Vagina (tissue), 2 donors: ENCODE measurements at regions not wholly inside any gene's neighbourhood (a gene's known extent, or its start where the extent isn't known, plus 50 kb on each side); places are given as distances from the start of the nearest gene placed in this dataset.

ENCODE experiments used
- DNase-seq, 2 donors: peaks; one replicate each; pipeline ENCODE4 v3.0.0-alpha.2; 2017; ENCODE audit errors: extremely low spot score in 2 of 2
- H3K27ac ChIP-seq: fragments of 200-600 bp; sonication (generic); one replicate; pipeline ENCODE4 v1.5.1; 2019
- H3K27me3 ChIP-seq: fragments of 200-600 bp; sonication (generic); one replicate; pipeline ENCODE4 v1.5.1; 2019
- H3K36me3 ChIP-seq, 2 donors: fragments of 200-600 bp; sonication (generic); one replicate each; pipeline ENCODE4 v1.5.1; 2017 to 2019
- H3K4me1 ChIP-seq: fragments of 200-600 bp; sonication (generic); one replicate; pipeline ENCODE4 v1.5.1; 2019
- H3K4me3 ChIP-seq, 2 donors: fragments of 200-600 bp; sonication (generic); 1 replicate in 1 of 2; 2 replicates in 1 of 2; pipeline ENCODE4 v1.5.1; 2016 to 2019
- H3K9me3 ChIP-seq: fragments of 200-600 bp; sonication (generic); one replicate; pipeline ENCODE4 v1.5.1; 2019
- CTCF ChIP-seq, 3 experiments: fragments of 450-650 bp in 2 of 3; fragments of 200-600 bp in 1 of 3; sonication (generic) in 1 of 3; IDR thresholded peaks; one replicate each; pipeline ENCODE4 v1.5.1; 2017 to 2019; ENCODE audit warnings: antibody characterized with exemption in 3 of 3, mild to moderate bottlenecking in 2 of 3, moderate library complexity in 2 of 3
- POLR2A ChIP-seq, 2 donors: fragments of 450-650 bp; IDR thresholded peaks; one replicate each; pipeline ENCODE4 v1.6.1; 2017; ENCODE audit warnings: antibody characterized with exemption in 2 of 2, mild to moderate bottlenecking in 2 of 2, moderate library complexity in 2 of 2
- POLR2AphosphoS5 ChIP-seq, 2 donors: sonication (generic); formaldehyde crosslinking; IDR thresholded peaks; one replicate each; pipeline ENCODE4 v1.9.0; 2017; ENCODE audit warnings: antibody characterized with exemption in 2 of 2, mild to moderate bottlenecking in 2 of 2, low read depth in 1 of 2; ENCODE audit not compliant: insufficient read depth in 1 of 2
- intact Hi-C: fragments of 100-400 bp; cut with DNase I; formaldehyde crosslinking; loops from one replicate; pipeline ENCODE4 v1.15.1; 2023

- Histone ChIP-seq H3K36me3 (no peaks in the 10 kb centered on the region), H3K4me3 (no peak overlapping the region), H3K4me1 (no peaks in the 10 kb centered on the region), H3K9me3 (no peaks in the 10 kb centered on the region), H3K27me3 (no peaks in the 10 kb centered on the region), H3K27ac (no peak overlapping the region)
- intact Hi-C loops: no loop called here
- no peak for DNase-seq
- no peak for TF ChIP-seq POLR2A (IDR thresholded peaks at IDR 0.05)
- TF ChIP-seq CTCF (IDR thresholded peaks at IDR 0.05): no peak
- TF ChIP-seq POLR2AphosphoS5 (IDR thresholded peaks at IDR 0.05; ENCODE audit: insufficient read depth in 1 of 2, low read depth in 1 of 2): no peak
Observed at GRCh38 chr18:44286049-44286448, 394.6 kb upstream of the SETBP1 start.

DNA sequence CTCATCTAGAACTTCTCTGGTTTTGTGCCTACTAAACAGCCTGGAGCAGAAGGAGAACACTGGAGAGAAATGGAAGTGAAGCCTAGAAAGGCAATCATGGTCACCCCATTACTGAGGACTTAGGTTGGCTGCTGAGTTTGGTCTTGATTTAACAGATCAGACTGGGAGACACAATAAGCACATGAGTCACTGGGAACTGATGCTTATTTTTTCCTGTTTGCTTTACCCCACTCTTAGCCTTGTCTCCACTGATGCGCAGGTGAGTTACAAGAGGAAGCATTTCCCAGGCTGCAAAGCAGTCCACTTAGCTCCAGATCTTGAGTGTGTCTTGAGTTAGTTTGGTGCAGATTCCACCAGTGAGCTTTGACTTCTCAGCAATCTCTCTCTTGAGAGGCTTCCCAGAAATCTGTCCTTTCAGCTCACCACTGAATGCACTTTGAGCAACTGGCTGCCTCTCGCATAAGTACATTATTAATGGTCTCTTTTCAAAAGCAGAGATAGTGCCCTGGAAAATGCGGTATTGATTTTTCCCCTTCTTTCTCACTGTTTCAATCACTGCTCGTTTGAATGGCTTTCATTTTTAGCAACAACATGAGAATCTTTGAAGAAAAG lies 390.2 kb upstream of the SETBP1 start:
- intact Hi-C loops: no loop called here
- Histone ChIP-seq H3K9me3 (no peaks in the 10 kb centered on the region), H3K27ac (no peak overlapping the region), H3K4me3 (no peak overlapping the region), H3K27me3 (no peaks in the 10 kb centered on the region), H3K36me3 (no peaks in the 10 kb centered on the region), H3K4me1 (no peaks in the 10 kb centered on the region)
- DNase-seq: no peak
- no peak for TF ChIP-seq CTCF (IDR thresholded peaks at IDR 0.05)
- TF ChIP-seq POLR2A (IDR thresholded peaks at IDR 0.05): no peak
- TF ChIP-seq POLR2AphosphoS5 (IDR thresholded peaks at IDR 0.05; ENCODE audit: insufficient read depth in 1 of 2, low read depth in 1 of 2): no peak

GRCh38 chr18:44298566-44298965 lies 382.1 kb upstream of the SETBP1 start:
- Histone ChIP-seq H3K27ac (no peak overlapping the region), H3K9me3 (no peaks in the 10 kb centered on the region), H3K4me1 (no peaks in the 10 kb centered on the region), H3K27me3 (no peaks in the 10 kb centered on the region), H3K36me3 (no peaks in the 10 kb centered on the region), H3K4me3 (no peak overlapping the region)
- no peak for DNase-seq
- TF ChIP-seq CTCF (IDR thresholded peaks at IDR 0.05) (no peak), POLR2AphosphoS5 (IDR thresholded peaks at IDR 0.05; ENCODE audit: insufficient read depth in 1 of 2, low read depth in 1 of 2) (no peak), POLR2A (IDR thresholded peaks at IDR 0.05) (no peak)
- intact Hi-C loops: no loop called here

DNA sequence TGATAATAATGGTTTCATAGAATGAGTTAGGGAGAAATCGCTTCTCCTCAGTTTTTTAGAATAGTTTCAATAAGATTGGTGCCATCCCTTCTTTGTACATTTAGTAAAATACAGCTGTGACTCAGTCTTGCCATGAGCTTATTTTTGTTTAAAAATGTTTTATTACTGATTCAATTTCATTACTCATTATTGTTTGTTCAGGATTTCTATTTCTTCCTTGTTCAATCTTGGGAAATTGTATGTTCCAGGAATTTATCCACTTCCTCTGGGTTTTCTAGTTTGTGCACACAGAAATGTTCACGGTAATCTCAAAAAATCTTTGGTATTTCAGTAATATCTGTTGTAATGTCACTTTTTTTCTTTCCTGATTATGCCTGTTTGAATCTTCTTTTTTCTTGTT lies 371.5 kb upstream of the SETBP1 start:
- intact Hi-C loops: no loop called here
- Histone ChIP-seq H3K27ac (no peak overlapping the region), H3K4me1 (no peaks in the 10 kb centered on the region), H3K4me3 (no peak overlapping the region), H3K27me3 (no peaks in the 10 kb centered on the region), H3K9me3 (no peaks in the 10 kb centered on the region), H3K36me3 (no peaks in the 10 kb centered on the region)
- no peak for DNase-seq
- TF ChIP-seq POLR2A (IDR thresholded peaks at IDR 0.05): no peak
- no peak for TF ChIP-seq POLR2AphosphoS5 (IDR thresholded peaks at IDR 0.05; ENCODE audit: insufficient read depth in 1 of 2, low read depth in 1 of 2)

- no peaks in the 10 kb centered on the region for H3K4me1 ChIP-seq
- no peaks in the 10 kb centered on the region for H3K9me3 ChIP-seq
- no peak overlapping the region for H3K27ac ChIP-seq
- no peak overlapping the region for H3K4me3 ChIP-seq
- no peak for TF ChIP-seq POLR2A (IDR thresholded peaks at IDR 0.05)
- no peak for TF ChIP-seq POLR2AphosphoS5 (IDR thresholded peaks at IDR 0.05; ENCODE audit: insufficient read depth in 1 of 2, low read depth in 1 of 2)
- no peak for TF ChIP-seq CTCF (IDR thresholded peaks at IDR 0.05)
- no peaks in the 10 kb centered on the region for H3K36me3 ChIP-seq
- H3K27me3 ChIP-seq: no peaks in the 10 kb centered on the region
- DNase-seq: no peak
- intact Hi-C loops: no loop called here
Observed at GRCh38 chr18:44320619-44321460, 359.8 kb upstream of the SETBP1 start.
